Smooth muscle cell (in vitro differentiated cells): ENCODE measurements at regions not wholly inside any gene's neighbourhood (a gene's known extent, or its start where the extent isn't known, plus 50 kb on each side); places are given as distances from the start of the nearest gene placed in this dataset.

Experiments used
- DNase-seq: peaks from one replicate; lab custom pipeline; 2025; ENCODE audit not compliant: unreplicated experiment; lab: John Stamatoyannopoulos, UW
- H2AFZ ChIP-seq: fragments of 200-600 bp; sonication (generic); 2 replicates; pipeline ENCODE4 v1.6.0; 2016; ENCODE audit warnings: antibody characterized with exemption, low read depth, mild to moderate bottlenecking
- H3F3A ChIP-seq: fragments of 200-600 bp; sonication (generic); 2 replicates; pipeline ENCODE4 v1.6.0; 2017; ENCODE audit warnings: antibody characterized with exemption, low read depth
- H3K27ac ChIP-seq: fragments of 200-600 bp; sonication (generic); 2 replicates; pipeline ENCODE4 v1.5.1; 2016; ENCODE audit warnings: low read depth, mild to moderate bottlenecking
- H3K27me3 ChIP-seq: fragments of 200-600 bp; sonication (generic); 2 replicates; pipeline ENCODE4 v1.6.1; 2016; ENCODE audit warnings: low read depth, mild to moderate bottlenecking
- H3K36me3 ChIP-seq: fragments of 200-600 bp; sonication (generic); 2 replicates; pipeline ENCODE4 v1.5.1; 2016; ENCODE audit warnings: low read depth
- H3K4me1 ChIP-seq: fragments of 200-600 bp; sonication (generic); 2 replicates; pipeline ENCODE4 v1.5.1; 2016; ENCODE audit warnings: low read depth
- H3K4me2 ChIP-seq: fragments of 200-600 bp; sonication (generic); 2 replicates; pipeline ENCODE4 v1.6.0; 2016; ENCODE audit warnings: mild to moderate bottlenecking
- H3K4me3 ChIP-seq: fragments of 200-600 bp; sonication (generic); 2 replicates; pipeline ENCODE4 v1.5.1; 2016; ENCODE audit warnings: mild to moderate bottlenecking
- H3K79me2 ChIP-seq: fragments of 200-600 bp; sonication (generic); 2 replicates; pipeline ENCODE4 v1.6.0; 2016; ENCODE audit warnings: low read depth, mild to moderate bottlenecking
- H3K9ac ChIP-seq: fragments of 200-600 bp; sonication (generic); 2 replicates; pipeline ENCODE4 v1.6.0; 2016; ENCODE audit warnings: low read depth
- H3K9me3 ChIP-seq: fragments of 200-600 bp; sonication (generic); replicated peaks from 2 replicates; pipeline ENCODE4 v1.5.1; 2016; ENCODE audit warnings: low read depth
- H4K20me1 ChIP-seq: fragments of 200-600 bp; sonication (generic); 2 replicates; pipeline ENCODE4 v1.6.0; 2016; ENCODE audit warnings: low read depth
- whole genome bisulfite sequencing: methylation state at CpG from one replicate; pipeline ENCODE4 v1.1.7; 2016; ENCODE audit warnings: low lambda C conversion rate; 5-methylcytosine and 5-hydroxymethylcytosine counted together
- TF ChIP-seq, protein P1 (sequence below): fragments of 200-600 bp; sonication (generic); IDR thresholded peaks from 2 replicates; pipeline ENCODE4 v1.5.1; 2017; ENCODE audit warnings: borderline replicate concordance, mild to moderate bottlenecking, antibody characterized with exemption; ENCODE audit not compliant: insufficient read depth, poor library complexity, severe bottlenecking

GRCh38 chr15:31508656-31509055 is 182.0 kb downstream of the KLF13 start:
- no peak overlapping the region for H3K4me2 ChIP-seq
- no peaks in the 10 kb centered on the region for H3K9me3 ChIP-seq
- no peaks in the 10 kb centered on the region for H4K20me1 ChIP-seq
- H3K27me3 ChIP-seq = no peaks in the 10 kb centered on the region
- no peak overlapping the region for H3K9ac ChIP-seq
- no peaks in the 10 kb centered on the region for H3K4me1 ChIP-seq
- no peak overlapping the region for H3K4me3 ChIP-seq
- TF ChIP-seq, protein P1, sequence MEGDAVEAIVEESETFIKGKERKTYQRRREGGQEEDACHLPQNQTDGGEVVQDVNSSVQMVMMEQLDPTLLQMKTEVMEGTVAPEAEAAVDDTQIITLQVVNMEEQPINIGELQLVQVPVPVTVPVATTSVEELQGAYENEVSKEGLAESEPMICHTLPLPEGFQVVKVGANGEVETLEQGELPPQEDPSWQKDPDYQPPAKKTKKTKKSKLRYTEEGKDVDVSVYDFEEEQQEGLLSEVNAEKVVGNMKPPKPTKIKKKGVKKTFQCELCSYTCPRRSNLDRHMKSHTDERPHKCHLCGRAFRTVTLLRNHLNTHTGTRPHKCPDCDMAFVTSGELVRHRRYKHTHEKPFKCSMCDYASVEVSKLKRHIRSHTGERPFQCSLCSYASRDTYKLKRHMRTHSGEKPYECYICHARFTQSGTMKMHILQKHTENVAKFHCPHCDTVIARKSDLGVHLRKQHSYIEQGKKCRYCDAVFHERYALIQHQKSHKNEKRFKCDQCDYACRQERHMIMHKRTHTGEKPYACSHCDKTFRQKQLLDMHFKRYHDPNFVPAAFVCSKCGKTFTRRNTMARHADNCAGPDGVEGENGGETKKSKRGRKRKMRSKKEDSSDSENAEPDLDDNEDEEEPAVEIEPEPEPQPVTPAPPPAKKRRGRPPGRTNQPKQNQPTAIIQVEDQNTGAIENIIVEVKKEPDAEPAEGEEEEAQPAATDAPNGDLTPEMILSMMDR = no peak
- no peaks in the 10 kb centered on the region for H3K79me2 ChIP-seq
- WGBS = over 99% methylated on average over 10 of the region's 10 CpGs
- H3F3A ChIP-seq = no peaks in the 10 kb centered on the region
- DNase-seq = no peak
- no peak overlapping the region for H2AFZ ChIP-seq
- H3K36me3 ChIP-seq = no peaks in the 10 kb centered on the region
- H3K27ac ChIP-seq = no peak overlapping the region

GRCh38 chr15:31510057-31510456 is 183.4 kb downstream of the KLF13 start:
- no peaks in the 10 kb centered on the region for H3K36me3 ChIP-seq
- H2AFZ ChIP-seq = no peak overlapping the region
- no peaks in the 10 kb centered on the region for H3K79me2 ChIP-seq
- TF ChIP-seq, protein P1 = no peak
- no peaks in the 10 kb centered on the region for H4K20me1 ChIP-seq
- H3K4me3 ChIP-seq = no peak overlapping the region
- H3F3A ChIP-seq = no peaks in the 10 kb centered on the region
- no peaks in the 10 kb centered on the region for H3K9me3 ChIP-seq
- WGBS = 91% methylated on average over 11 of the region's 11 CpGs
- H3K9ac ChIP-seq = no peak overlapping the region
- no peak for DNase-seq
- no peaks in the 10 kb centered on the region for H3K4me1 ChIP-seq
- no peaks in the 10 kb centered on the region for H3K27me3 ChIP-seq
- H3K4me2 ChIP-seq = no peak overlapping the region
- H3K27ac ChIP-seq = no peak overlapping the region

DNA sequence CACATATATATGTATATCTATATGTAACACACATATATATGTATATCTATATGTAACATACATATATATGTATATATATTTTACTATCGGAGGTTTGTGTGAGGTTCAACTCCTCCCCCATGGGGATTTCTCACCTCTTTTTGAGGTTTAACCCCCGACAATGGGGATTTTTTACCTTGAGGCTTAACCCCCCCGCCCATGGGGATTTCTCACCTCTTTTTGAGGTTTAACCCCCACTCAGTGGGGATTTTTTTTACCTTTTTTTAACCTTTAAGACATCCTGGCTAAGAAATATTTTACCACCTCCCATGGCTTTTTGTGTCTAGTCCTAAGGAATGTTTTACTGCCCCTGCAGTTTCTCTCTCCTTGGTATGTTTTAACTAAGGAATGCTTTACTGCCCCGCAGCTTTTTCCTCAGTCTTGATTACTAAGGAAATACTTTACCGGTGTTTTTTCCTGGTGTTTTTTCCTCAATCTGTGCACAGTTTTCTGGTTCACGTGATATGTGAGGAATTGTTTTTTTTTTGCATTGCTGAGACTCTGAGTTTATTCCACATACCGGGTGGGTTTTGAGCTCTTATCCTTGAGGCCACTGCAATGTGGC is 185.2 kb downstream of the KLF13 start:
- Histone ChIP-seq H3K4me3 (no peak overlapping the region), H3K4me1 (no peaks in the 10 kb centered on the region), H3K9me3 (no peaks in the 10 kb centered on the region), H3K79me2 (no peaks in the 10 kb centered on the region), H3K27me3 (no peaks in the 10 kb centered on the region), H3K27ac (no peak overlapping the region), H3K36me3 (no peaks in the 10 kb centered on the region), H2AFZ (no peak overlapping the region), H4K20me1 (no peaks in the 10 kb centered on the region), H3K4me2 (no peak overlapping the region), H3F3A (no peaks in the 10 kb centered on the region), H3K9ac (no peak overlapping the region)
- TF ChIP-seq, protein P1 = no peak
- 82% methylated on average over 7 of the region's 7 CpGs for WGBS
- no peak for DNase-seq

- no peak overlapping the region for H3K4me2 ChIP-seq
- H2AFZ ChIP-seq = no peak overlapping the region
- H3K4me1 ChIP-seq = no peaks in the 10 kb centered on the region
- H3K36me3 ChIP-seq = no peaks in the 10 kb centered on the region
- 96% methylated on average over 7 of the region's 7 CpGs for WGBS
- H3F3A ChIP-seq = no peaks in the 10 kb centered on the region
- no peak for DNase-seq
- no peak overlapping the region for H3K4me3 ChIP-seq
- no peak overlapping the region for H3K9ac ChIP-seq
- H3K9me3 ChIP-seq = no peaks in the 10 kb centered on the region
- no peaks in the 10 kb centered on the region for H4K20me1 ChIP-seq
- H3K79me2 ChIP-seq = no peaks in the 10 kb centered on the region
- H3K27me3 ChIP-seq = no peaks in the 10 kb centered on the region
- H3K27ac ChIP-seq = no peak overlapping the region
- TF ChIP-seq, protein P1 = no peak
These were observed 186.5 kb downstream of the KLF13 start for GRCh38 chr15:31513178-31513577.
